ENCODE measurements at regions not wholly inside any gene's neighbourhood (a gene's known extent, or its start where the extent isn't known, plus 50 kb on each side); places are given as distances from the start of the nearest gene placed in this dataset.

GRCh38 chr11:97880209-97880608 lies 1140.5 kb upstream of the CNTN5 start:
- no peak for ATAC-seq
- ChIA-PET CTCF (no interaction called here), POLR2A (no interaction called here)
- DNase-seq (ENCODE audit: low read depth in 1 of 2, low spot score in 1 of 2), result no peak
- Histone ChIP-seq H3K27ac (no peak overlapping the region), H3K4me1 (no peaks in the 10 kb centered on the region), H3K4me3 (no peak overlapping the region), H3K9me3 (no peaks in the 10 kb centered on the region), H3K4me2 (no peak overlapping the region)
- no peak for FAIRE-seq
- TF ChIP-seq MYC (IDR thresholded peaks at IDR 0.05; ENCODE audit: borderline replicate concordance, low read length) (no peak), RCOR1 (IDR thresholded peaks at IDR 0.05; ENCODE audit: low read depth, low read length) (no peak), CHD4 (IDR thresholded peaks at IDR 0.05; ENCODE audit: borderline replicate concordance) (no peak)

DNA sequence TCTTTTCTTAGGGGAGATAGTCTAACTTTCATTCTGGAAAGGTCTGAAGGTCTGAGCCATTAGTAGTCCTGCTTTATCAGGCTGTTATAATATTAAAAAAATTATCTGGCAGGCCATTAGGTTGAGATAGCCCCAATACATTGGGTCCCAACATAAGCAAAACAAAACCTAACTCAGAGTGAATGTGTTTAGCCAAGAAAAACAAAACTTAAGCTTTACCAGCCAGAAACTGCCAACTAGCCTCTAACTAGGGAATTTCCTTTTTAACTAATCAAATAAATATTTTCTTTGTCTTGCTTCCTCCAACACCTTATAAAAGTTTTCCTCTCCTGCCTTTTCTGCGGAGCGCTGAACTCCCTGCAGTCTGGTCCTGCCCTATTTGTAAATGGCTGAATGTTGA lies 1137.7 kb upstream of the CNTN5 start:
- 80% methylated on average over 2 of the region's 2 CpGs for WGBS (ENCODE audit: missing lambda C conversion rate)
- ChIA-PET POLR2A (no interaction called here), CTCF (no interaction called here)
- TF ChIP-seq MAFK (IDR thresholded peaks at IDR 0.05; ENCODE audit: partially characterized antibody) (no peak), RAD21 (conservative IDR thresholded peaks at IDR 0.05 in 1 of 2, IDR thresholded peaks at IDR 0.05 in 1 of 2) (no peak)
- Histone ChIP-seq H3K27ac (no peak overlapping the region), H3K4me1 (no peaks in the 10 kb centered on the region), H3K4me3 (no peak overlapping the region), H3K4me2 (no peak overlapping the region), H3K9me3 (no peaks in the 10 kb centered on the region)
- no peak for FAIRE-seq
- DNase-seq (ENCODE audit: low read depth in 1 of 2, low spot score in 1 of 2), result no peak
- no peak for ATAC-seq

DNA sequence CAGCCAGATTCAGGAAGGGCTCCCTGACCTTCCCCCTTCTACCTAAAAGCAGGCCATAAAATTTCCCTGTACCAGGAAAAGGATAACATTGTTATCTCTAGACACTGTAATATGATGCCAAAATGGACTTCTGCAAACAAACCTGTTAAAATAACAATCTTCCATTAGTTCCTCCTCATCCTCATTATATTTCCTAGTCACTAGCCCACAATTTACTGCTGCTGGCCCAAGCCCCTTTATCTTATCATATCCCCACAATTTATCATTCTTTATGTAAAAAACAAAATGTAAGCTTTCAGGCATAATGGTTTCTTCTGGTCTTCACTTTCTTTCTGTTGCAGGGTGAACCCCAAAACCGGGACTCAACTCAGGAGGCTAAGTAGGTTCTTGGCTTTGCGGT lies 1132.1 kb upstream of the CNTN5 start:
- DNase-seq (ENCODE audit: low read depth in 1 of 2, low spot score in 1 of 2) (no peak), FAIRE-seq (no peak), ATAC-seq (no peak)
- WGBS (ENCODE audit: missing lambda C conversion rate), result 45% methylated on average over 2 of the region's 2 CpGs
- Histone ChIP-seq H3K4me3 (no peak overlapping the region), H3K4me2 (no peak overlapping the region), H3K4me1 (no peaks in the 10 kb centered on the region), H3K9me3 (no peaks in the 10 kb centered on the region), H3K27ac (no peak overlapping the region)
- ChIA-PET CTCF (no interaction called here), POLR2A (no interaction called here)
- TF ChIP-seq HDAC2 (IDR thresholded peaks at IDR 0.05), result no peak
- no peak for TF ChIP-seq CHD2 (IDR thresholded peaks at IDR 0.05; ENCODE audit: low read length, partially characterized antibody)
- TF ChIP-seq HEYL (CRISPR knock-in tag; IDR thresholded peaks at IDR 0.05), result no peak
- TF ChIP-seq KDM1A (IDR thresholded peaks at IDR 0.05; ENCODE audit: low read depth), result no peak
- TF ChIP-seq ZSCAN20 (CRISPR knock-in tag; IDR thresholded peaks at IDR 0.05), result no peak
- no peak for TF ChIP-seq NFE2L2 (conservative IDR thresholded peaks at IDR 0.05; ENCODE audit: low read length)
- TF ChIP-seq, protein P1, sequence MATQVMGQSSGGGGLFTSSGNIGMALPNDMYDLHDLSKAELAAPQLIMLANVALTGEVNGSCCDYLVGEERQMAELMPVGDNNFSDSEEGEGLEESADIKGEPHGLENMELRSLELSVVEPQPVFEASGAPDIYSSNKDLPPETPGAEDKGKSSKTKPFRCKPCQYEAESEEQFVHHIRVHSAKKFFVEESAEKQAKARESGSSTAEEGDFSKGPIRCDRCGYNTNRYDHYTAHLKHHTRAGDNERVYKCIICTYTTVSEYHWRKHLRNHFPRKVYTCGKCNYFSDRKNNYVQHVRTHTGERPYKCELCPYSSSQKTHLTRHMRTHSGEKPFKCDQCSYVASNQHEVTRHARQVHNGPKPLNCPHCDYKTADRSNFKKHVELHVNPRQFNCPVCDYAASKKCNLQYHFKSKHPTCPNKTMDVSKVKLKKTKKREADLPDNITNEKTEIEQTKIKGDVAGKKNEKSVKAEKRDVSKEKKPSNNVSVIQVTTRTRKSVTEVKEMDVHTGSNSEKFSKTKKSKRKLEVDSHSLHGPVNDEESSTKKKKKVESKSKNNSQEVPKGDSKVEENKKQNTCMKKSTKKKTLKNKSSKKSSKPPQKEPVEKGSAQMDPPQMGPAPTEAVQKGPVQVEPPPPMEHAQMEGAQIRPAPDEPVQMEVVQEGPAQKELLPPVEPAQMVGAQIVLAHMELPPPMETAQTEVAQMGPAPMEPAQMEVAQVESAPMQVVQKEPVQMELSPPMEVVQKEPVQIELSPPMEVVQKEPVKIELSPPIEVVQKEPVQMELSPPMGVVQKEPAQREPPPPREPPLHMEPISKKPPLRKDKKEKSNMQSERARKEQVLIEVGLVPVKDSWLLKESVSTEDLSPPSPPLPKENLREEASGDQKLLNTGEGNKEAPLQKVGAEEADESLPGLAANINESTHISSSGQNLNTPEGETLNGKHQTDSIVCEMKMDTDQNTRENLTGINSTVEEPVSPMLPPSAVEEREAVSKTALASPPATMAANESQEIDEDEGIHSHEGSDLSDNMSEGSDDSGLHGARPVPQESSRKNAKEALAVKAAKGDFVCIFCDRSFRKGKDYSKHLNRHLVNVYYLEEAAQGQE (IDR thresholded peaks at IDR 0.05), result no peak
- TF ChIP-seq E2F6 (IDR thresholded peaks at IDR 0.05; ENCODE audit: borderline replicate concordance, low read depth), result no peak
- TF ChIP-seq CTCF (IDR thresholded peaks at IDR 0.05), result no peak
- TF ChIP-seq EHMT2 (IDR thresholded peaks at IDR 0.05; ENCODE audit: low read depth), result no peak
- TF ChIP-seq POLR2A (IDR thresholded peaks at IDR 0.05; ENCODE audit: low read length), result no peak
- no peak for TF ChIP-seq MAFK (IDR thresholded peaks at IDR 0.05; ENCODE audit: partially characterized antibody)
- TF ChIP-seq MAX (IDR thresholded peaks at IDR 0.05), result no peak
- no peak for TF ChIP-seq RNF2 (IDR thresholded peaks at IDR 0.05; ENCODE audit: borderline replicate concordance, low read depth)
- no peak for TF ChIP-seq RCOR1 (IDR thresholded peaks at IDR 0.05; ENCODE audit: low read depth, low read length)
- no peak for TF ChIP-seq BHLHE40 (IDR thresholded peaks at IDR 0.05; ENCODE audit: low read depth, low read length)
- TF ChIP-seq PHF8 (IDR thresholded peaks at IDR 0.05; ENCODE audit: borderline replicate concordance, low read depth), result no peak
- no peak for TF ChIP-seq CHD4 (IDR thresholded peaks at IDR 0.05; ENCODE audit: borderline replicate concordance)
- TF ChIP-seq TP53 (CRISPR knock-in tag; IDR thresholded peaks at IDR 0.05), result no peak
- TF ChIP-seq ZFP36 (IDR thresholded peaks at IDR 0.05; ENCODE audit: borderline replicate concordance, partially characterized antibody), result no peak

All from A549 (cell line).